ENCODE measurements at regions not wholly inside any gene's neighbourhood (a gene's known extent, or its start where the extent isn't known, plus 50 kb on each side); places are given as distances from the start of the nearest gene placed in this dataset.

GRCh38 chrX:26083093-26083492 is 55.0 kb upstream of the MAGEB18 start:
- TF ChIP-seq CTCF (IDR thresholded peaks at IDR 0.05; ENCODE audit: unreplicated experiment): no peak
- Mint-ChIP-seq H3K36me3 (no peaks in the 10 kb centered on the region), H3K4me1 (no peaks in the 10 kb centered on the region), H3K27ac (no peak overlapping the region), H3K27me3 (ENCODE audit: low read depth) (no peaks in the 10 kb centered on the region), H3K4me3 (no peak overlapping the region), H3K9me3 (peaks cover 23% of the 10 kb centered on the region)
- DNase-seq (ENCODE audit: low spot score in 2 of 2, unreplicated experiment in 2 of 2): no peak

Data from mesothelial cell of epicardium (in vitro differentiated cells).